Stimulated activated CD4-positive, alpha-beta T cell treated with anti-CD3 and anti-CD28 coated beads, Interleukin-2, amount 100 ng/mL, for 24 hours (primary cell): ENCODE measurements at regions not wholly inside any gene's neighbourhood (a gene's known extent, or its start where the extent isn't known, plus 50 kb on each side); places are given as distances from the start of the nearest gene placed in this dataset.

Source experiments
- DNase-seq, 2 donors: peaks; one replicate each; pipeline ENCODE4 v3.0.0-alpha.2; 2020

GRCh38 chr16:22726868-22727267 lies 87.1 kb upstream of the HS3ST2 start:
- DNase-seq: no peak

DNA sequence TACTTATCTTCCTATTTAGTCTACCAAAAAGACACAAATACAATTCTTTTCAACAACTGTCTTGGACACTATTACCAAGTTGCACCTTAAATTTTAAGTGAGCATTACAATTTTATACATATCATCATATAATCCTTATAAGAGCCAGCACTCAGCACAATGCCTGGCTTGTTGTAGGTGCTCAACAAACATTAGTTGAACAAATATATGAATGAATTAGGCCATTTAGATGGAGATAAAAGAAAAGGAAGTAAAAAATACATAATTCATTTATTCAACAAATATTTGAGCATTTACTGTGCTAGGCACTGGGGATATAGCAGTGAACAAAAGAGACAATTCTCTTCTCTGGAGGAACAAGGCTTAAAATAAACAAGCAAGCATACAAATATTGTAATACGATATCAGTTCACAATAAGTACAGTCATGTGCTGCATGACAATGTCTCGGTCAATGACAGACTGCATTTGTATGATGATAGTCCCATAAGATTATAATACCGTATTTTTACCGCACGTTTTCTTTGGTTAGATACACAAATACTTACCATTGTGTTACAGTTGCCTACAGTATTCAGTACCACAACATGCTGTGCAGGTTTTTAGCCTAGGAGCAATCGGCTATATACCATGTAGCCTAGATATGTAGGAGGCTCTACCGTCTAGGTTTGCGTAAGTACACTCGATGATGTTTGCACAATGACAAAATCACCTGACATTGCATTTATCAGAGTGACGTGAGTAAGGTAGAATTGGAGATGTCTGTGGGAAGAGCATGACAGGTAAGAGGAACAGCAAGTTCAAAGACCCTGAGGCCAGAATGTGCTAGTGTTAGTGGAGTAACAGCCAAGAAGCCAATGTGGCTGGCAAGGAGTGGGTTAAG lies 86.4 kb upstream of the HS3ST2 start:
- DNase-seq: no peak

- DNase-seq: no peak
Measured at GRCh38 chr16:22728167-22728836, 85.7 kb upstream of the HS3ST2 start.

- DNase-seq: no peak
Measured at GRCh38 chr16:22732400-22732799, 81.6 kb upstream of the HS3ST2 start.

DNA sequence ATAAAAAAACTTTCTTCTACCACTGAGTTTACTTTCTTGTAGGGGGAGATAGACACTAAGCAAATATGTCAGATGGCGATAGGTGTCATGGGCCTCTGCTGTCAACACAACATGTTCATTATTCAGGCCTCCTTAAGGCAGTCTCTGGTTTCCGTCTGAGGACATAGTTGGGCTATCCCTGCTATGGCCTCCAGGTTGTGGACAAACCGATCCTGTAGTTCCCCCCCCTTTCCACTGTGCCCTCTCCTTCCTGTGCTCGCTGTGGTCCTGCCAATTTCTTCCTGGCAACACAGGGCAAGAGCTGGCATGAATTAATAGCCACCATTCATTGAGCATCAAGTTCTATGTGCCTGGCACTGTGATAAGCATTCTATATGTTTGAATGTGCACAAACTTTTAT lies 81.0 kb upstream of the HS3ST2 start:
- no peak for DNase-seq

DNA sequence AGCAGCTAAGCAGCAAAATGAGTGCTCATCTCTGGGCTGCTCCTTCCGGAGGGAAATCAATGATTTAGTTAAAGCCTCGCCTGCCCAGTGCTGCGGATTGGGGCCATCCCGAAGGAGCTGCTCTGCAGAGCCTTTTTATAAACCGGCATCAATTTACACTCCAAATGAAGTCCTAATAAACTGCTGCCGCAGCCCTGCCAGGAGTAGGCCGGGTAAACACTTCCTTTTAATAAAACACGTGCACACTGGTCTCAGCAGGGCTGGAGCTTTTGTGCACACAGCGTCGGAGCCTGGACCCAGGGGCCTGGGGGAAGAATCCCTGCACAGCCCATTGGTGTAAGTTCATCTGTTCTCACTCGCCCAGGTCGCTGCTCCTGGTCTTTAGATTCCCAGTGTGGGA lies 79.6 kb upstream of the HS3ST2 start:
- DNase-seq: no peak

DNA sequence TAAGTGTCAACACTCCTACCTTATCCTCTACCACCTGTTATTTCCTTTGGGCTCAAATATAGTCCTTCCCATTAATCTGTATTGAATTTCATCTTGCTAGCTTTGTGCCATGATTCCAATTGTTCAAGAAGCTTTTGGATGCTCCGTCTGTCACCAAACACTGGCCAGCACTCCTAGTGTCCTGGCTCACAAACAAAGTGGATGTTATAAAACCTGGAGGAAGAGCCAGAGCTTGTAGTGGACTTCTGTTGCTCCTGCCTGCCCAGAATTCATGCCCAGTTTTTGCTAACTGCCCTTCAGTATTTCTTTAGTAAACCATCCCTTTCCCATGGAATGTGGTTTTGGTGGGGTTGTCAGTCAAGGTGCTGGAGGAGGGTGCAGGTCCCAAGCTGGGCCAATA lies 77.2 kb upstream of the HS3ST2 start:
- no peak for DNase-seq

- no peak for DNase-seq
Measured at GRCh38 chr16:22739077-22739476, 74.9 kb upstream of the HS3ST2 start.

DNA sequence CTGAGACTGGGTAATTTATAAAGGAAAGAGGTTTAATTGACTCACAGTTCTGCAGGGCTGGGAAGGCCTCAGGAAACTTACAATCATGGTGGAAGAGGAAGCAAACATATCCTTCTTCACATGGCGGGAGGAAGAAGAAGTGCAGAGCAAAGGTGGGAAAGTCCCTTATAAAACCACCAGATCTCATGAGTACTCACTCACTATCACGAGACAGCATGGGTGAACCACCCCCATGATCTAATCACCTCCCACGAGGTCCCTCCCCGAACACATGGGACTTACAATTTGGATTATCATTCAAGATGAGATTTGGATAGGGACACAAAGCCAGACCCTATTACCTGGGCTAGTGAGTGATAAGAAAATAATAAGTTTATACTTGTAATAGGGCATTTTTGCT lies 70.6 kb upstream of the HS3ST2 start:
- no peak for DNase-seq

GRCh38 chr16:22751104-22751667 lies 62.8 kb upstream of the HS3ST2 start:
- no peak for DNase-seq

- no peak for DNase-seq
Measured at GRCh38 chr16:22751685-22752084, 62.3 kb upstream of the HS3ST2 start.

DNA sequence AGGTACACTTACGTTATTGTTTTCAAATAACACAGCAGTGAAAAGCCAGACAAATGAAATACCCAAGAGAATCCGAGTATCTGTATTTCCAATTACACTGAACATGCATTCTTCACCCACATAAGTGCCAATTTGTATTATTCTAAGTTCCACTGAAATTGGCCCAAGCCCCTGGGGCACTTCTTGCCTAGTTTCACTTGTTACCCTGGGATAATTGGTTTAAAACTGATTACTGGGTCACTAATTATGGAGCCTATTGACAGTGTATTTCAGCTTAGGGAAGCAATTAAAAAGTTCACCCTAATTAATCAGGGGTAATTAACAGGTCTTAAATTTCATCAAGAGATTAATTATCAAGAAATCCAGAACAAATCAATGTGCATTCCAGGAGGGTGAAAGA lies 60.5 kb upstream of the HS3ST2 start:
- DNase-seq: no peak

GRCh38 chr16:22754577-22754976 lies 59.4 kb upstream of the HS3ST2 start:
- no peak for DNase-seq

GRCh38 chr16:22757202-22757601 lies 56.8 kb upstream of the HS3ST2 start:
- no peak for DNase-seq

DNA sequence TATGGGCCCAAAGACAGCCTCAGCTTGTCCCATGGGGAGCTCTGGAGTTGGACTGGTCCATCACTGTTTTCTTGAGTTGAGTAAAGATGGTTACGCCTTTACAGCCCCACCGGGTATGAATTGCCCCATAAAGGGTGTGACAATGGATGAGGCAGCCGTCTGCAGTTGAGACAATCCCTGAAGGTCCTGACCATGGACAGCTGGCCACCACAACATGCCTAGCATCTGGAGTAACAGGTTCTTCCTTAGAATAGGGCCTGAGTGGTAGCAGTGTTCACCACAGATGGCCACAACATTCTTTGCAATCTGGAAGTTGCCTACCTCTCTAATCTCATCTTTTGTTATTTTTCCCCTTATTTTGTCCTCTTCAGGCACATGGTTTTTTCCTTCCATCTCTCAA lies 51.5 kb upstream of the HS3ST2 start:
- no peak for DNase-seq

- DNase-seq: no peak
Measured at GRCh38 chr16:22763437-22764080, 50.4 kb upstream of the HS3ST2 start.
